Thyroid gland (tissue), 4 donors: ENCODE measurements at regions not wholly inside any gene's neighbourhood (a gene's known extent, or its start where the extent isn't known, plus 50 kb on each side); places are given as distances from the start of the nearest gene placed in this dataset.

ENCODE experiments used
- CTCF ChIP-seq, 6 experiments: fragments of 200-600 bp in 3 of 6; fragments of 450-650 bp in 3 of 6; sonication (generic) in 3 of 6; IDR thresholded peaks; one replicate each; pipeline ENCODE4 v1.5.1; 2016 to 2019; ENCODE audit warnings: antibody characterized with exemption in 6 of 6, mild to moderate bottlenecking in 2 of 6, inconsistent platforms in 1 of 6, moderate library complexity in 1 of 6
- POLR2A ChIP-seq, 2 donors: fragments of 450-650 bp; IDR thresholded peaks; one replicate each; pipeline ENCODE4 v1.6.1; 2017; ENCODE audit warnings: antibody characterized with exemption in 2 of 2, mild to moderate bottlenecking in 2 of 2, moderate library complexity in 1 of 2

- TF ChIP-seq CTCF (IDR thresholded peaks at IDR 0.05): no peak
- TF ChIP-seq POLR2A (IDR thresholded peaks at IDR 0.05): no peak
Measured at GRCh38 chr9:117945286-117945685, 241.1 kb downstream of the TLR4 start.
